Mesenchymal stem cell (in vitro differentiated cells and primary cell): ENCODE measurements at regions not wholly inside any gene's neighbourhood (a gene's known extent, or its start where the extent isn't known, plus 50 kb on each side); places are given as distances from the start of the nearest gene placed in this dataset.
A peak's percentile ranks its signal among the peaks of the same experiment; 100 is the strongest.

ENCODE experiments used
- DNase-seq: peaks from one replicate; pipeline ENCODE4 v3.0.0-alpha.2; 2013
- H2AFZ ChIP-seq: one replicate; pipeline ENCODE4 v1.6.1; 2013; ENCODE audit warnings: low read depth, mild to moderate bottlenecking, control low read depth, inconsistent platforms, low read length, moderate library complexity
- H2AK5ac ChIP-seq: 2 replicates; pipeline ENCODE4 v1.6.1; 2013; ENCODE audit warnings: low read length, moderate library complexity, mild to moderate bottlenecking, inconsistent platforms; ENCODE audit not compliant: severe bottlenecking
- H2BK120ac ChIP-seq: one replicate; pipeline ENCODE4 v1.6.1; 2013; ENCODE audit warnings: low read depth, mild to moderate bottlenecking, inconsistent platforms, low read length, moderate library complexity
- H2BK12ac ChIP-seq, 2 experiments: one replicate each; pipeline ENCODE4 v1.6.1; 2013; ENCODE audit warnings: inconsistent platforms in 2 of 2, low read length in 2 of 2, mild to moderate bottlenecking in 2 of 2, moderate library complexity in 2 of 2, control low read depth in 1 of 2
- H2BK15ac ChIP-seq: one replicate; pipeline ENCODE4 v1.6.1; 2013; ENCODE audit warnings: mild to moderate bottlenecking, low read depth, inconsistent platforms; ENCODE audit not compliant: poor library complexity, severe bottlenecking
- H2BK5ac ChIP-seq: 2 replicates; pipeline ENCODE4 v1.6.1; 2013; ENCODE audit warnings: low read depth, mild to moderate bottlenecking, low read length, control low read depth, inconsistent platforms; ENCODE audit not compliant: poor library complexity, severe bottlenecking
- H3K14ac ChIP-seq, 2 experiments: one replicate each; pipeline ENCODE4 v1.6.1; 2013; ENCODE audit warnings: inconsistent platforms in 2 of 2, low read length in 2 of 2, control low read depth in 1 of 2, mild to moderate bottlenecking in 1 of 2, moderate library complexity in 1 of 2
- H3K18ac ChIP-seq, 2 experiments: one replicate each; pipeline ENCODE4 v1.6.1; 2013; ENCODE audit warnings: inconsistent platforms in 2 of 2, low read length in 2 of 2, control low read depth in 1 of 2, low read depth in 1 of 2, mild to moderate bottlenecking in 1 of 2
- H3K23ac ChIP-seq, 2 experiments: one replicate each; pipeline ENCODE4 v1.6.1; 2013; ENCODE audit warnings: inconsistent platforms in 2 of 2, low read length in 2 of 2, mild to moderate bottlenecking in 2 of 2, moderate library complexity in 2 of 2, control low read depth in 1 of 2
- H3K27ac ChIP-seq: 2 replicates; pipeline ENCODE4 v1.5.1; 2013; ENCODE audit warnings: mild to moderate bottlenecking, moderate library complexity, low read length, control low read depth, inconsistent platforms; ENCODE audit not compliant: poor library complexity, severe bottlenecking
- H3K27me3 ChIP-seq, 2 experiments: 2 replicates each; pipeline versions ENCODE4 v1.6.1 to v1.7.0; 2013; ENCODE audit warnings: low read length in 2 of 2, mild to moderate bottlenecking in 2 of 2, moderate library complexity in 2 of 2, control low read depth in 1 of 2, inconsistent platforms in 1 of 2; ENCODE audit not compliant: control insufficient read depth in 1 of 2, insufficient read depth in 1 of 2
- H3K36me3 ChIP-seq, 2 experiments: 2 replicates each; pipeline versions ENCODE4 v1.6.1 to v1.7.0; 2013; ENCODE audit warnings: low read length in 2 of 2, control low read depth in 1 of 2, inconsistent platforms in 1 of 2, low read depth in 1 of 2, mild to moderate bottlenecking in 1 of 2; ENCODE audit not compliant: insufficient read depth in 2 of 2, control insufficient read depth in 1 of 2
- H3K4ac ChIP-seq, 2 experiments: one replicate each; pipeline ENCODE4 v1.6.1; 2013; ENCODE audit warnings: inconsistent platforms in 2 of 2, low read length in 2 of 2, mild to moderate bottlenecking in 2 of 2, moderate library complexity in 2 of 2, control low read depth in 1 of 2, low read depth in 1 of 2
- H3K4me1 ChIP-seq: 2 replicates; pipeline ENCODE4 v1.6.1; 2013; ENCODE audit warnings: low read depth, low read length, control low read depth; ENCODE audit not compliant: control insufficient read depth, insufficient read depth
- H3K4me2 ChIP-seq: 2 replicates; pipeline ENCODE4 v1.6.1; 2013; ENCODE audit warnings: low read length, mild to moderate bottlenecking, inconsistent platforms; ENCODE audit not compliant: poor library complexity, severe bottlenecking
- H3K4me3 ChIP-seq, 2 experiments: 2 replicates each; pipeline versions ENCODE4 v1.5.1 to v1.7.0; 2013; ENCODE audit warnings: low read length in 2 of 2, mild to moderate bottlenecking in 2 of 2, control low read depth in 1 of 2, low read depth in 1 of 2; ENCODE audit not compliant: insufficient read depth in 1 of 2
- H3K79me1 ChIP-seq: replicated peaks from 2 replicates; pipeline ENCODE4 v1.6.1; 2013; ENCODE audit warnings: mild to moderate bottlenecking, control low read depth, low read length, inconsistent platforms; ENCODE audit not compliant: poor library complexity, severe bottlenecking
- H3K9ac ChIP-seq: 2 replicates; pipeline ENCODE4 v1.7.0; 2013; ENCODE audit warnings: mild to moderate bottlenecking, low read length, moderate library complexity
- H3K9me3 ChIP-seq: 2 replicates; pipeline ENCODE4 v1.7.0; 2013; ENCODE audit warnings: mild to moderate bottlenecking, low read length; ENCODE audit not compliant: control insufficient read depth
- H4K8ac ChIP-seq: one replicate; pipeline ENCODE4 v1.6.1; 2013; ENCODE audit warnings: inconsistent platforms, mild to moderate bottlenecking, low read length, moderate library complexity
- H4K91ac ChIP-seq: one replicate; pipeline ENCODE4 v1.6.1; 2013; ENCODE audit warnings: mild to moderate bottlenecking, low read length, inconsistent platforms
- WGBS: methylation state at CpG from one replicate; pipeline ENCODE4 v1.1.7; 2013; ENCODE audit warnings: mixed read lengths; 5-methylcytosine and 5-hydroxymethylcytosine counted together

DNA sequence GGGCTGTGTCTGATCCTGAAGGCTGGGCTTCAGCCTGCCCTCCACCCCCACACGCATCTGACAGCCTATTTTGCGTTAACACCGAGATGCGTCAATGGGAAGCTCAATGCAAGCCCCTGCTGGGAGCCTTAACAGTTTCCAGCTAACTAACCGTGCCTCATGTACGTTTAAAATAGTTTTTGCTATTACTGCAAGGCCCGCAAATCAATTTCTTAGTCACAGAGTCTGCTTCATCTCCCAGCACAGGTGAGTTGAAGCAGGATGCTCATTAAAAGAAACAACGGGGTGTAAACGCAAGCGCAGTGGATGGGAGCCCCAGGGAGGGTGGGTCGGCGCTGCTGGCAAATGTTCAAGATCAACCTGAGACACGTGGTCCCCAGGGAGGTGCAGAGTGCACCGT, 142.8 kb upstream of the PHACTR3 start:
- H3K9me3 ChIP-seq: peaks cover 4% of the 10 kb centered on the region
- no peak overlapping the region for H2BK12ac ChIP-seq
- H3K4me1 ChIP-seq: no peaks in the 10 kb centered on the region
- H2AFZ ChIP-seq: peak overlapping the region; percentile 16
- H3K4me2 ChIP-seq: no peak overlapping the region
- no peaks in the 10 kb centered on the region for H3K79me1 ChIP-seq
- H2BK15ac ChIP-seq: no peak overlapping the region
- no peak overlapping the region for H3K4me3 ChIP-seq
- peaks cover 0 to 26% of the 10 kb centered on the region in 2 experiments for H3K27me3 ChIP-seq
- no peak overlapping the region for H3K4ac ChIP-seq
- 74% methylated on average over 14 of the region's 14 CpGs for WGBS
- H3K27ac ChIP-seq: no peak overlapping the region
- no peak overlapping the region for H2BK120ac ChIP-seq
- H4K8ac ChIP-seq: no peak overlapping the region
- no peak overlapping the region for H2AK5ac ChIP-seq
- no peak overlapping the region for H3K18ac ChIP-seq
- no peaks in the 10 kb centered on the region for H3K36me3 ChIP-seq
- H3K23ac ChIP-seq: no peak overlapping the region
- no peak overlapping the region for H3K9ac ChIP-seq
- no peak for DNase-seq
- no peak overlapping the region for H2BK5ac ChIP-seq
- H4K91ac ChIP-seq: no peak overlapping the region
- H3K14ac ChIP-seq: no peak overlapping the region

DNA sequence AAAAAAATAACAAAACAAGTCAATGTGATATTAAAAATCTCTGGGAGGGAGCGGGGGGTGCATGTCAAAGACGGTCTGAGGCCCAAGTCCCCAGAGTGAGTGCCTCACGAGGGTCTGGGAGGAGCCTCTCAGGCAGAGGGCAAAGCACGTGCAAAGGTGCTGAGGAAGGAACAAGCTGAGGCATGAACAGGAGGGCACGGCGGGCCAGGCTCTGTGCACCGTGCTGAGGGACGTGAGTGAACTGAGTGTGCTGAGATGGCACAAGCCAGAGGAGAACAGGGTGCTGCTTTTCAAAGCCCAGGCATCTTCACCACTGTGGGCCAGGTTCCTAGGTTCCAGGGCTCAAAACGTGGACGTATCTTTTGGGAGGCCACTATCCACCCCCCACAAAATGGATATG, 142.1 kb upstream of the PHACTR3 start:
- H3K27me3 ChIP-seq: peaks cover 0 to 19% of the 10 kb centered on the region in 2 experiments
- H3K36me3 ChIP-seq: no peaks in the 10 kb centered on the region
- H3K14ac ChIP-seq: no peak overlapping the region
- H3K4me3 ChIP-seq: no peak overlapping the region
- no peaks in the 10 kb centered on the region for H3K4me1 ChIP-seq
- H4K8ac ChIP-seq: no peak overlapping the region
- no peak overlapping the region for H3K4ac ChIP-seq
- WGBS: 73% methylated on average over 9 of the region's 10 CpGs
- peaks cover 4% of the 10 kb centered on the region for H3K9me3 ChIP-seq
- H2AFZ ChIP-seq: no peak overlapping the region
- H2BK5ac ChIP-seq: no peak overlapping the region
- no peak for DNase-seq
- H4K91ac ChIP-seq: no peak overlapping the region
- H3K27ac ChIP-seq: no peak overlapping the region
- no peak overlapping the region for H2BK120ac ChIP-seq
- H2BK15ac ChIP-seq: no peak overlapping the region
- no peaks in the 10 kb centered on the region for H3K79me1 ChIP-seq
- no peak overlapping the region for H2AK5ac ChIP-seq
- no peak overlapping the region for H3K4me2 ChIP-seq
- no peak overlapping the region for H3K9ac ChIP-seq
- H3K18ac ChIP-seq: no peak overlapping the region
- H2BK12ac ChIP-seq: no peak overlapping the region
- no peak overlapping the region for H3K23ac ChIP-seq

DNA sequence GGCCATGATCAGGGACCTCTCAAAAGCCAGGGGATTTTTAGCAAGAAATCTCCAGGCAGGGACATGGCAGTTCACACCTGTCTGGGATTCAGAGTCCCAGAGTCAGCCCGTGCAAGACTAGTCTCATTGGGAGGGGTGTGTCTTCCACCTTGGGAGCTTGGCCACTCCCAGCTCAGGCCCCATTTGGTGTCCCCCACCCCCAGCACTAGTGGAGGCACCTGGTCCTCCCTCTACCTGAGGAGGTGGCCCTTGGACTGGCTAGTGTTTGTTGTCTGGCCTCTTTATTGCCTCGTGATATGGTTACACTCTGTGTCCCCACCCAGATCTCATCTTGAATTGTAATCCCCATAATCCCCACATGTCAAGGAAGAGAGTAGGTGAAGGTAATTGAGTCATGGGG, 140.8 kb upstream of the PHACTR3 start:
- Histone ChIP-seq H3K23ac (no peak overlapping the region), H2AK5ac (no peak overlapping the region), H3K9me3 (peaks cover 4% of the 10 kb centered on the region), H3K27ac (no peak overlapping the region), H2BK15ac (no peak overlapping the region), H2BK120ac (no peak overlapping the region), H4K8ac (no peak overlapping the region), H3K18ac (no peak overlapping the region), H3K4ac (no peak overlapping the region), H3K4me2 (no peak overlapping the region), H3K4me3 (no peak overlapping the region), H3K4me1 (no peaks in the 10 kb centered on the region), H3K27me3 (peaks cover 0 to 12% of the 10 kb centered on the region in 2 experiments), H3K14ac (no peak overlapping the region), H2BK12ac (no peak overlapping the region), H3K79me1 (no peaks in the 10 kb centered on the region), H2BK5ac (no peak overlapping the region), H2AFZ (no peak overlapping the region), H3K36me3 (no peaks in the 10 kb centered on the region), H3K9ac (no peak overlapping the region), H4K91ac (no peak overlapping the region)
- 40% methylated on average over 1 of the region's 2 CpGs for WGBS
- no peak for DNase-seq

DNA sequence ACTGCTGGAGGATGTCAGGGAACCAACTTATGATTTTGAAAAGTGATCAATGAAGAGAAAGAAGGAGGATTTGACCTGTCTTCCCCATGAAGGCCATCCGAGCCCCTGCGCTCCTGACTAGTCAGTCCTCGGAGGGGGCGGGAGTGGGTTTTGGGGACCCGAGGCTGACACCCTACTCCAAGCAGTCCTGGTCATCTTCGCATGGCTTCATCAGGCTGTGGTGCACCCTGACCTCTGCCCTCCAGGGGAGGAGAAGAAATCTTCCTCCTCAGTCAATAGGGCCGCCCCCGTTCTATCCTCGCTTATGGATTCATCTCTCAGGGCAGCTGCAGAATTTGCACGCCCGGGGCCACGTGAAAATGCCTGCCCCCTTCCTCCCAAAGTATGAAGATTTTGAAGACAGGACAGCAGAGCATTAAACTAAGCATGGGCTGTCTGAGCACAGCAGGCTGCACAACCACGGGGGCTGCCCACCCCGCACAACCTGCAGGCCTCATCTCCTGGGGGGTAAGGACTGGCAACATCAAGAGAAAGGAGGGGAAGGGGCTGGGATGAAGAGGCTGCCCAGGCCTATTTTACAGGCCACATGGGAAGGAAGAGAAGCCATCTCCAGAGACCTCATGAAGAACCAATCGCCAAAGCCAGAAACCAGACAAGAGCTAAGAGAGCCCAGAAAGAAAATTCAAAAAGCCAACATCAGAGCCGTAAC, 138.1 kb upstream of the PHACTR3 start:
- no peak overlapping the region for H4K8ac ChIP-seq
- DNase-seq: no peak
- 82% methylated on average over 16 of the region's 16 CpGs for WGBS

More for the DNA sequence above, 138.1 kb upstream of the PHACTR3 start:
- Histone ChIP-seq H3K23ac (no peak overlapping the region), H3K4me2 (no peak overlapping the region), H3K4me1 (no peaks in the 10 kb centered on the region), H3K18ac (no peak overlapping the region), H3K14ac (no peak overlapping the region), H2BK5ac (no peak overlapping the region), H2BK15ac (no peak overlapping the region), H2AFZ (no peak overlapping the region), H3K27ac (no peak overlapping the region), H2BK120ac (no peak overlapping the region), H3K27me3 (peaks cover 0 to 8% of the 10 kb centered on the region in 2 experiments), H3K9me3 (no peaks in the 10 kb centered on the region), H3K9ac (no peak overlapping the region), H3K36me3 (no peaks in the 10 kb centered on the region), H2AK5ac (no peak overlapping the region), H2BK12ac (no peak overlapping the region), H3K4me3 (no peak overlapping the region), H3K4ac (no peak overlapping the region), H4K91ac (no peak overlapping the region), H3K79me1 (no peaks in the 10 kb centered on the region)
